Ovary (tissue), 3 donors: ENCODE measurements at regions not wholly inside any gene's neighbourhood (a gene's known extent, or its start where the extent isn't known, plus 50 kb on each side); places are given as distances from the start of the nearest gene placed in this dataset.
"Not testable (repeated sequence)": the region's sequence is repeated elsewhere in the genome, so short reads cannot be mapped to it uniquely, and the experiment has no call there.

Experiments
- CTCF ChIP-seq, 3 donors: fragments of 450-650 bp in 2 of 3; fragments of 200-600 bp in 1 of 3; IDR thresholded peaks; one replicate each; pipeline versions ENCODE4 v1.5.1 to v1.8.0; 2016 to 2022; ENCODE audit warnings: antibody characterized with exemption in 3 of 3, mild to moderate bottlenecking in 1 of 3
- EP300 ChIP-seq: sonication (generic); formaldehyde crosslinking; IDR thresholded peaks from one replicate; pipeline ENCODE4 v1.6.1; 2017; ENCODE audit warnings: antibody characterized with exemption
- POLR2A ChIP-seq: fragments of 450-650 bp; IDR thresholded peaks from one replicate; pipeline ENCODE4 v1.6.1; 2017; ENCODE audit warnings: antibody characterized with exemption, mild to moderate bottlenecking, moderate library complexity
- donor health status: DM: no; HTN: no; CAD: no.

- not testable (repeated sequence) for TF ChIP-seq POLR2A; CTCF (IDR thresholded peaks at IDR 0.05); EP300
Measured at GRCh38 chr14:22175278-22175558, 413.8 kb downstream of the DAD1 start.
